ENCODE measurements at regions not wholly inside any gene's neighbourhood (a gene's known extent, or its start where the extent isn't known, plus 50 kb on each side); places are given as distances from the start of the nearest gene placed in this dataset.

DNA sequence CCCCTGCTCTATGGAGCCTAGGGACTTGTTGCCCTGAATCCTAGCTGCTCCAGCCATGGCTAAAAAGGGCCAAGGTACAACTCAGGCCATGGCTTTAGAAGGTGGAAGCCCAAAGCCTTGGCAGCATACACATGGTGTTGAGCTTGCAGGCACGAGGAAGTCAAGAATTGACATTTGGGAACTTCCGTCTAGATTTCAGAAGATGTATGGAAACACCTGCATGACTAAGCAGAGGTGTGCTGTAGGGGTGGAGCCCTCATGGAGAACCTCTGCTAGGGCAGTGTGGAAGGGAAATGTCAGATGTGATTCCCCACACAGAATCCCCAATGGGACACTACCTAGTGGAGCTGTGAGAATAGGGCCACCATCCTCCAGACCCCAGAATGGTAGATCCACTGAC lies 95.1 kb upstream of the TMEM170B start:
- Mint-ChIP-seq H3K9me3 (peaks cover 2 to 11% of the 10 kb centered on the region in 2 donors), H3K36me3 (peaks cover 2 to 13% of the 10 kb centered on the region in 2 donors), H3K27me3 (no peaks in the 10 kb centered on the region), H3K4me1 (peaks cover 30 to 69% of the 10 kb centered on the region in 2 donors), H3K27ac (peak overlapping the region; percentile 72), H3K4me3 (no peak overlapping the region)
- DNase-seq (no peak), ATAC-seq (replicated peaks) (peak in 1 of 2 donors; percentile 57)

DNA sequence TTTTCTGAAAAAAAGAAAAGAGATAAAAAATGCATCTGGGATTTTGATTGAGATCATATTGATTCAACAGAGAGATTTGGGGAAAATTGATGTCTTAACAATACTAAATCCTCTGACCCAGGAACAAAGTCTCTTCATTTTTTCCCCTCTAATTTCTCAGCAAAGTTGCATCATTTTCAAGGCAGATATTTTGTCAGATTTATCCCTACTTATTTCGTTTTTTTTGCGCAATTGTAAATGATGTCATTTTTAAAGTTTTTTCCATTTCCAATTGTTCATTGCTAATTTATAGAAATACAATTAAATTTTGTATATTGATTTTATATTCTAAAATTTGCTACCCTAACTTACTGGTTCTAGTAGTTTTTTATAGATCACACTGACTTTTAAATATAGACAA lies 97.7 kb upstream of the TMEM170B start:
- Mint-ChIP-seq H3K27ac (no peak overlapping the region), H3K4me3 (no peak overlapping the region), H3K9me3 (peaks cover 4 to 11% of the 10 kb centered on the region in 2 donors), H3K27me3 (no peaks in the 10 kb centered on the region), H3K4me1 (peaks cover 28 to 50% of the 10 kb centered on the region in 2 donors), H3K36me3 (peaks cover 0 to 13% of the 10 kb centered on the region in 2 donors)
- ATAC-seq (replicated peaks) (no peak), DNase-seq (no peak)

DNA sequence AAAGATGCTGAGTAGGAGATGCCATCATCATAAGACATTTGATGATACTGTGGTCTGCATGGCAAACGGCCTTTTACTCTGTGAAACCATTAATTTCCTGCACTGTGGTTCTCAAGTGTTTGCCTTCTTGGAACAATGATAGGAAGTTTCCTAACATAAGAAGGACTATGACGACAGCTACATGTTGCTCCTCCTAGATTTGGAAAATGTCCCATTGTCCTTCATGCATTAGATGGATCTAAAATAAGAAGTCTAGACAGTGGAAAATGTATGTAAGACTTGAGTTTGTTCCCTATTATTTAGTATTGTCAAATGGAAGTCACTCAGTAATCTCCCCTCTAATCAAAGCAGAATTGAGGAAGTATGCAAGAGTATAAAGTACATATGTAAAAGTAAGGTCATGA lies 98.5 kb upstream of the TMEM170B start:
- ATAC-seq (replicated peaks) (peak; percentile 44 to 47), DNase-seq (no peak)
- H3K4me1 Mint-ChIP-seq = peaks cover 24 to 52% of the 10 kb centered on the region in 2 donors
- peaks cover 4 to 7% of the 10 kb centered on the region in 2 donors for H3K9me3 Mint-ChIP-seq
- H3K27ac Mint-ChIP-seq = no peak overlapping the region
- H3K4me3 Mint-ChIP-seq = no peak overlapping the region
- peaks cover 0 to 7% of the 10 kb centered on the region in 2 donors for H3K36me3 Mint-ChIP-seq
- H3K27me3 Mint-ChIP-seq = no peaks in the 10 kb centered on the region

DNA sequence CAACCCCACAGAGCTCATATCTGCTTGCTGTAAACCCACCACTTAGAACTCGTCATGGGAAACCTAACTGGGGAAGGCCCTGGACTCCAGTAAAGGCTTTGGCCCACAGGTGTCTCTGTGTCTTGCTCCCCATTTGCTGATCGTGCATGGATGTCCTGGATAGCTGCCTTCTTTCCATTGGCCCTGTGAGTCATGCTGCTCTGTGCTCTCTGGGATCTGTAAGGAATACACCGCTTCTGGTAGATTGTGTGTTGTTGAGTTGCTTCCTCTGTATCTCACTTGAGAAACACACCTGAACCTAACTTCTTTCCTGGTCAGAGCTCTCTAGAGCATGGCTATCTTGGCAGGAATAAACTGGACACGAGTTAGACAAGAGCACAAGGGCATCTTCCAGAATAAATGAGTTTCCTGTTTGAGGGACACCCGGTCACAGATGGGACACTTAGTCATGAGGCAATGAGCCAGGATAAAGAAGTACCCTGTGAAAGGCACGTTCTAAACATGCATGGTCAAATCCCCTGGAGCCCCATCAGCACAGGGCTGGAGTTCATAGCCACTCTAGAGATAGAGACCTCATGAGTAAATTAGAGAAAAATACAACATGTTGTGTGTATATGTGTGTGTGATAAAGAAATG lies 99.6 kb upstream of the TMEM170B start:
- peaks cover 27 to 54% of the 10 kb centered on the region in 2 donors for H3K4me1 Mint-ChIP-seq
- DNase-seq (no peak), ATAC-seq (replicated peaks) (no peak)

DNA sequence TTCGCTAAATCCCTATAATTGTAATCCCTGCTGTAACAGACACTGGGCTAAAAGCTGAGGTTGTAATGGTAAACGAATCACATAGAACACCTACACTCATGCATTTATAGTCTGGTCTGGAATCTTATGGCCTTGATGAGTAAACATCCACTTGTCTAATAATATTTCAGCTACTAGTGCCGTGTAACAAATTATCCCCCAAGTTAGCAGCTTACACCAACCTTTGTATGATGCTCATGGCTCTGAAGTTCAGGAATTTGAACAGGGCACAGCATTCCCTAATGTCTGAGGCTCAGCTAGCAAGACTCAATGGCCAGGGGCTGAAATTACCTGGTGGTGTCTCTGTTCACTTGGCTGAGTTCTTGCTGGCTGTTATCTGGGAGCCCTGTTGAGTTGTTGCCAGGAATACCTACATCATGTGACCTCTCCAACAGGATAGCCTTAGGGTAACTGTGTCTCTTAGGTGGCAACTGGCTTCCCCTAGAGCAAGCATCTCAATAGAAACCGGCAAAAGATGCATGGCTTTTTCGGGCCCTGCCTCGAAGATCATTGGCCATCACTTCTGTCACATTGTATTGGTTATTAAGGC lies 100.9 kb upstream of the TMEM170B start:
- Mint-ChIP-seq H3K4me3 (no peak overlapping the region), H3K27ac (no peak overlapping the region), H3K36me3 (no peaks in the 10 kb centered on the region), H3K9me3 (peaks cover 0 to 4% of the 10 kb centered on the region in 2 donors), H3K4me1 (peaks cover 18 to 54% of the 10 kb centered on the region in 2 donors), H3K27me3 (no peaks in the 10 kb centered on the region)
- DNase-seq = no peak
- no peak for ATAC-seq (replicated peaks)

More for the DNA sequence above, 99.6 kb upstream of the TMEM170B start:
- Mint-ChIP-seq H3K9me3 (peaks cover 4 to 5% of the 10 kb centered on the region in 2 donors), H3K36me3 (peaks cover 0 to 4% of the 10 kb centered on the region in 2 donors), H3K4me3 (no peak overlapping the region), H3K27ac (no peak overlapping the region), H3K27me3 (no peaks in the 10 kb centered on the region)

GRCh38 chr6:11434565-11435326 lies 102.8 kb upstream of the TMEM170B start:
- Mint-ChIP-seq H3K27me3 (no peaks in the 10 kb centered on the region), H3K9me3 (peaks cover 0 to 7% of the 10 kb centered on the region in 2 donors), H3K4me3 (no peak overlapping the region), H3K27ac (no peak overlapping the region), H3K4me1 (peaks cover 26 to 69% of the 10 kb centered on the region in 2 donors), H3K36me3 (no peaks in the 10 kb centered on the region)
- ATAC-seq (replicated peaks) (no peak), DNase-seq (no peak)

GRCh38 chr6:11433860-11434259 lies 103.7 kb upstream of the TMEM170B start:
- H3K4me1 Mint-ChIP-seq = peaks cover 29 to 69% of the 10 kb centered on the region in 2 donors

DNA sequence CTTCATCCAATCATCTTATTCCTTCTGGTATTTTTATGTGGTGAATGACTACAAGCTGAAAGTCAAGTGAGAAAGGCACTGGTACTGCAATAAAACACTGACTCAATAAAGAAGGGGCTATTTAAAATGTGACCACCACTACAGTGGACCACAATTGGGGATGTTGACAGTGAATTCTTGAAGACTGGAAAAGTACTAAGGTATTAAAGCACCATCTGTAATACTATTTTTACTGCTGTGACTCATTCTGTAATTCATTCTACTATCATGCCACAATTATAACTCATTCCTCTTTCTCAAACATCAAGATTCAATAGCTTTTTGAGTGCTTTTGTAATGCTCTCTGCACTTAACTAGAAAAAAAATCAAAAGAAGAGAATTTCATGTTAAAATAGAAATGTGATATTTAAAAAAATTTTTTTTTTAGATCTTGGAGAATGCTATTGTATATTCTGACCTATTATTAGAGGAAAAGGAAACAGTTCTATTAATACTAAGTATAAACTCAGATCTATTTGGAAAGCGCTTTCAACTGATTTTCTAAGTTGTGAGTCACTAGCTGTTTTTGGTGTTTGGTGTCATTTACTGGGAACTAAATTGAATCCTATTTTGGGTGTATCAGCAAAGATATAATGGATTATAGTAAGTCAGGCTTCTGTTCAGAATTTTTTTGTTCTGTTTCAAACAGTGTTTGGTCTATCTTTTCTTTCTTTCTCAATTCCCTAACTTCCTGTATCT lies 104.7 kb upstream of the TMEM170B start:
- Mint-ChIP-seq H3K4me1 (peaks cover 36 to 73% of the 10 kb centered on the region in 2 donors), H3K27me3 (no peaks in the 10 kb centered on the region), H3K9me3 (peaks cover 0 to 7% of the 10 kb centered on the region in 2 donors), H3K36me3 (no peaks in the 10 kb centered on the region), H3K4me3 (peak overlapping the region; percentile 55 to 56), H3K27ac (peak overlapping the region; percentile 77)
- ATAC-seq (replicated peaks) (peak; percentile 76 to 79), DNase-seq (no peak)

More at GRCh38 chr6:11433860-11434259, 103.7 kb upstream of the TMEM170B start:
- H3K4me3 Mint-ChIP-seq = no peak overlapping the region
- peak overlapping the region; percentile 48 for H3K27ac Mint-ChIP-seq
- no peak for DNase-seq
- no peak for ATAC-seq (replicated peaks)
- peaks cover 0 to 7% of the 10 kb centered on the region in 2 donors for H3K9me3 Mint-ChIP-seq
- no peaks in the 10 kb centered on the region for H3K36me3 Mint-ChIP-seq
- no peaks in the 10 kb centered on the region for H3K27me3 Mint-ChIP-seq

GRCh38 chr6:11432091-11432490 lies 105.5 kb upstream of the TMEM170B start:
- no peaks in the 10 kb centered on the region for H3K36me3 Mint-ChIP-seq
- no peak for DNase-seq
- no peak overlapping the region for H3K27ac Mint-ChIP-seq
- no peaks in the 10 kb centered on the region for H3K27me3 Mint-ChIP-seq
- no peak for ATAC-seq (replicated peaks)
- H3K4me1 Mint-ChIP-seq = peaks cover 41 to 76% of the 10 kb centered on the region in 2 donors
- H3K4me3 Mint-ChIP-seq = no peak overlapping the region
- H3K9me3 Mint-ChIP-seq = peaks cover 0 to 7% of the 10 kb centered on the region in 2 donors

DNA sequence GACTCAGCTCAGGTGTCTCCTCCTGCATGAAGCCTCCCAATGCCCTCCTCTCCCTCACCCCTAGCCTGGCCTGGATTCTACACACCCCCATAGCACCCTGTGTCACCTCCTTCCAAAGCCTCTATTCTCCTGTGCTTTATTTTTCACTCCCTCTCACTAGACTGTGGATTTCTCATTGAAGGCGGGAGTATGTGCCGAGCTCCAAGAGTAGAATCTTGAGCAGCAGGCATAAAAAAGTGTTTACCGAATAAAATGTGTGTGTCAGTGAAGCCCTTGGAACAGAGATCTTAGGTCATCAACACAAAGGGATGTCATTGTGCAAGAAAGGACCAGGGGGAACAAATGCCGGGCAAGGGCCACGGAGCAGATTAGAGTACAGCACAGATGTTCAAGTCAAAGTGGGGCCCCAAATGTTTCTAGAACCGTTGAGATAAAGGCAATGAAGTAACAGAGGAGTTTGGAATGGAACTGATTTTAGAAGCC lies 106.1 kb upstream of the TMEM170B start:
- Mint-ChIP-seq H3K27me3 (no peaks in the 10 kb centered on the region), H3K9me3 (peaks cover 0 to 4% of the 10 kb centered on the region in 2 donors), H3K27ac (peak overlapping the region; percentile 73), H3K36me3 (no peaks in the 10 kb centered on the region), H3K4me3 (no peak overlapping the region), H3K4me1 (peaks cover 43 to 82% of the 10 kb centered on the region in 2 donors)
- DNase-seq (no peak), ATAC-seq (replicated peaks) (no peak)

GRCh38 chr6:11430036-11430435 lies 107.5 kb upstream of the TMEM170B start:
- H3K27ac Mint-ChIP-seq = no peak overlapping the region
- peaks cover 46 to 89% of the 10 kb centered on the region in 2 donors for H3K4me1 Mint-ChIP-seq
- H3K27me3 Mint-ChIP-seq = no peaks in the 10 kb centered on the region
- ATAC-seq (replicated peaks) (no peak), DNase-seq (no peak)
- H3K9me3 Mint-ChIP-seq = peaks cover 0 to 2% of the 10 kb centered on the region in 2 donors
- H3K36me3 Mint-ChIP-seq = no peaks in the 10 kb centered on the region
- H3K4me3 Mint-ChIP-seq = no peak overlapping the region

GRCh38 chr6:11429577-11429976 lies 108.0 kb upstream of the TMEM170B start:
- Mint-ChIP-seq H3K27me3 (no peaks in the 10 kb centered on the region), H3K27ac (peak overlapping the region; percentile 10), H3K36me3 (no peaks in the 10 kb centered on the region), H3K9me3 (peaks cover 0 to 2% of the 10 kb centered on the region in 2 donors), H3K4me1 (peaks cover 46 to 88% of the 10 kb centered on the region in 2 donors), H3K4me3 (no peak overlapping the region)
- DNase-seq = no peak
- ATAC-seq (replicated peaks) = no peak

DNA sequence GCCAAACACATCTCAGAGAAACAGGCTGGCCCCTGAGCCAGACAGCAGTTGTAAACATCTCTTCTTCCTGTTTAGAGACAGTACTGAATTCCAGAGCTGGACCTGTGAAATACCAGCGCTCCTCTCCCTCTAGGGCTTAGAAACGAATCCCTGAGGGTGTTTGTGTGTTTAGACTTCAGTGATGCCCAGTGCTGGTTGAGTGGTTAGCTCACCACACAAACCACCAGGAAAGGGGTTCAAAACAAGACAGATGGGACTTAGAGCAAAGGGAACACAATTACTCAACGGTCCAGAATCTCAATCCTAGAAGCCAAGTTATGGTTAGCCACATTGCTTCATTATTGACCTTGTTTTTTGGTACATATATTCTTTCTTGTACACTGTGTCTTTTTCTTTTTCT lies 108.7 kb upstream of the TMEM170B start:
- no peaks in the 10 kb centered on the region for H3K27me3 Mint-ChIP-seq
- ATAC-seq (replicated peaks) (peak; percentile 59), DNase-seq (peak; percentile 12)

DNA sequence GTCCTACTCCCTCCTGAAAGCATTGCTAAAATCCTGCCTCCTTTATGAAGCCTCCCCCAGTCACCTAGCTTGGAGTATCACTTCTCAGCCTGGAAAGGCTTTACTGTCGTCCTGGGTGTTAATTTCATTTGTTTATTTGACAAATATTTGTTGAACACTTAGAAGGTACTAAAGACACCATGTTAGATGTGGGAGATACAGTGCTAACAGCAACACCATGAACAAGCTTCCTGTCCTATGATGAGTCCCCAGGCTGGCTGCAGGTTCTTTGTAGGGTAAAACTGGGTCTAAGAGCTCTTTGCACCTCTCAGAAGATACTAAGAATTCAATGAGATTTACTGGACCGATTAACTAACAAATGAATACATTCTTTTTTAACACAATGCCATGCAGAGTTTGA lies 109.2 kb upstream of the TMEM170B start:
- Mint-ChIP-seq H3K27me3 (no peaks in the 10 kb centered on the region), H3K4me3 (no peak overlapping the region), H3K27ac (peak overlapping the region; percentile 75), H3K9me3 (peaks cover 0 to 2% of the 10 kb centered on the region in 2 donors), H3K36me3 (no peaks in the 10 kb centered on the region), H3K4me1 (peaks cover 47 to 88% of the 10 kb centered on the region in 2 donors)
- DNase-seq = no peak
- ATAC-seq (replicated peaks) = peak in 1 of 2 donors; percentile 30

More for the DNA sequence above, 108.7 kb upstream of the TMEM170B start:
- H3K27ac Mint-ChIP-seq = no peak overlapping the region
- H3K36me3 Mint-ChIP-seq = no peaks in the 10 kb centered on the region
- H3K9me3 Mint-ChIP-seq = peaks cover 0 to 2% of the 10 kb centered on the region in 2 donors
- H3K4me1 Mint-ChIP-seq = peaks cover 48 to 88% of the 10 kb centered on the region in 2 donors
- no peak overlapping the region for H3K4me3 Mint-ChIP-seq
